ENCODE measurements at regions not wholly inside any gene's neighbourhood (a gene's known extent, or its start where the extent isn't known, plus 50 kb on each side); places are given as distances from the start of the nearest gene placed in this dataset.

- H3K4me1 Mint-ChIP-seq (ENCODE audit: low read depth): no peaks in the 10 kb centered on the region
- ChIA-PET CTCF (no interaction called here), POLR2A (no interaction called here)
- intact Hi-C loops (cut with DNase I, micrococcal nuclease): no loop called here
- H3K27ac Mint-ChIP-seq: no peak overlapping the region
- H3K27ac ChIP-seq (ENCODE audit: low read depth in 1 of 2, low read length in 2 of 2): no peak overlapping the region
- H3K36me3 ChIP-seq (ENCODE audit: insufficient read depth, low read length): no peaks in the 10 kb centered on the region
- no peaks in the 10 kb centered on the region for H3K27me3 ChIP-seq (ENCODE audit: control insufficient read depth in 1 of 2, insufficient read depth in 2 of 2, low read length in 2 of 2)
- TF ChIP-seq, protein P1, sequence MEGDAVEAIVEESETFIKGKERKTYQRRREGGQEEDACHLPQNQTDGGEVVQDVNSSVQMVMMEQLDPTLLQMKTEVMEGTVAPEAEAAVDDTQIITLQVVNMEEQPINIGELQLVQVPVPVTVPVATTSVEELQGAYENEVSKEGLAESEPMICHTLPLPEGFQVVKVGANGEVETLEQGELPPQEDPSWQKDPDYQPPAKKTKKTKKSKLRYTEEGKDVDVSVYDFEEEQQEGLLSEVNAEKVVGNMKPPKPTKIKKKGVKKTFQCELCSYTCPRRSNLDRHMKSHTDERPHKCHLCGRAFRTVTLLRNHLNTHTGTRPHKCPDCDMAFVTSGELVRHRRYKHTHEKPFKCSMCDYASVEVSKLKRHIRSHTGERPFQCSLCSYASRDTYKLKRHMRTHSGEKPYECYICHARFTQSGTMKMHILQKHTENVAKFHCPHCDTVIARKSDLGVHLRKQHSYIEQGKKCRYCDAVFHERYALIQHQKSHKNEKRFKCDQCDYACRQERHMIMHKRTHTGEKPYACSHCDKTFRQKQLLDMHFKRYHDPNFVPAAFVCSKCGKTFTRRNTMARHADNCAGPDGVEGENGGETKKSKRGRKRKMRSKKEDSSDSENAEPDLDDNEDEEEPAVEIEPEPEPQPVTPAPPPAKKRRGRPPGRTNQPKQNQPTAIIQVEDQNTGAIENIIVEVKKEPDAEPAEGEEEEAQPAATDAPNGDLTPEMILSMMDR (IDR thresholded peaks at IDR 0.05): no peak
- H3K27me3 Mint-ChIP-seq: peaks cover under 1% of the 10 kb centered on the region
- H3K4me3 ChIP-seq (ENCODE audit: low read length): no peak overlapping the region
- H3K36me3 Mint-ChIP-seq (ENCODE audit: low read depth): no peaks in the 10 kb centered on the region
- ATAC-seq (ENCODE audit: poor library complexity) (no peak), DNase-seq (no peak)
- H3K9me3 Mint-ChIP-seq: no peaks in the 10 kb centered on the region
- H3K4me3 Mint-ChIP-seq: no peak overlapping the region
- H3K4me1 ChIP-seq (ENCODE audit: insufficient read depth, low read length): no peaks in the 10 kb centered on the region
- H3K9me3 ChIP-seq (ENCODE audit: control insufficient read depth in 1 of 2, insufficient read depth in 1 of 2, low read length in 2 of 2): peaks cover 0 to 14% of the 10 kb centered on the region in 2 experiments
Observed at GRCh38 chr5:17088051-17088450, 129.4 kb upstream of the BASP1 start.

DNA sequence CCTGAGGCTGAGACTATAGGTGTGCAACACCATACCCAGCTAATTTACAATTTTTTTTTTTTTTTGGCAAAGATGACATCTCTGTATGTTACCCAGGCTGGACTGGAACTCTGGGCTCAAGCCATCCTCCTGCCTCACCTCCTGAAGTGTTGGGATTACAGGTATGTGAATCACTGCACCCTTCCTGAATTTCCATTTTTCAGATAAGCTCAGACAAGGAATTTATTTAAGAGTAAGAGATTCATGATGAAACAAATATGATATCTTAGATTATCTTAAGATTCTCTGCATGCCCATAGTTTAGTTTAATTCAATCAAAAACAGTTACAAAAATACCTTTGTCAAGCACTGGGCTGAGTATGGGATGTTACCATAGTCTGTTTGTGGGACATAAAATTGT lies 128.4 kb upstream of the BASP1 start:
- H3K4me3 Mint-ChIP-seq: no peak overlapping the region
- DNase-seq (no peak), ATAC-seq (ENCODE audit: poor library complexity) (no peak)
- POLR2A ChIA-PET: no interaction called here
- intact Hi-C loops (cut with DNase I, micrococcal nuclease): no loop called here
- Histone ChIP-seq H3K36me3 (ENCODE audit: insufficient read depth, low read length) (no peaks in the 10 kb centered on the region), H3K4me1 (ENCODE audit: insufficient read depth, low read length) (no peaks in the 10 kb centered on the region), H3K4me3 (ENCODE audit: low read length) (no peak overlapping the region), H3K27me3 (ENCODE audit: control insufficient read depth in 1 of 2, insufficient read depth in 2 of 2, low read length in 2 of 2) (no peaks in the 10 kb centered on the region), H3K27ac (ENCODE audit: low read depth in 1 of 2, low read length in 2 of 2) (no peak overlapping the region), H3K9me3 (ENCODE audit: control insufficient read depth in 1 of 2, insufficient read depth in 1 of 2, low read length in 2 of 2) (peaks cover 0 to 8% of the 10 kb centered on the region in 2 experiments)
- no peaks in the 10 kb centered on the region for H3K4me1 Mint-ChIP-seq (ENCODE audit: low read depth)
- no peak overlapping the region for H3K27ac Mint-ChIP-seq
- no peaks in the 10 kb centered on the region for H3K27me3 Mint-ChIP-seq
- no peaks in the 10 kb centered on the region for H3K36me3 Mint-ChIP-seq (ENCODE audit: low read depth)
- TF ChIP-seq, protein P1 (IDR thresholded peaks at IDR 0.05): no peak
- H3K9me3 Mint-ChIP-seq: no peaks in the 10 kb centered on the region
- CTCF ChIA-PET: interaction anchor here (0.7 kb wide), 1 partner anchor 74 kb away, joined by 3 read pairs; no protein-coding TSS in a partner anchor

GRCh38 chr5:17089690-17090089 lies 127.7 kb upstream of the BASP1 start:
- ChIA-PET POLR2A (no interaction called here), CTCF (interaction anchor here (0.7 kb wide), 1 partner anchor 73 kb away, joined by 3 read pairs; no protein-coding TSS in a partner anchor)
- Histone ChIP-seq H3K27ac (ENCODE audit: low read depth in 1 of 2, low read length in 2 of 2) (no peak overlapping the region), H3K36me3 (ENCODE audit: insufficient read depth, low read length) (no peaks in the 10 kb centered on the region), H3K9me3 (ENCODE audit: control insufficient read depth in 1 of 2, insufficient read depth in 1 of 2, low read length in 2 of 2) (peaks cover 0 to 4% of the 10 kb centered on the region in 2 experiments), H3K4me1 (ENCODE audit: insufficient read depth, low read length) (no peaks in the 10 kb centered on the region), H3K27me3 (ENCODE audit: control insufficient read depth in 1 of 2, insufficient read depth in 2 of 2, low read length in 2 of 2) (no peaks in the 10 kb centered on the region), H3K4me3 (ENCODE audit: low read length) (no peak overlapping the region)
- intact Hi-C loops (cut with DNase I, micrococcal nuclease): no loop called here
- TF ChIP-seq, protein P1 (IDR thresholded peaks at IDR 0.05): no peak
- Mint-ChIP-seq H3K4me3 (no peak overlapping the region), H3K27ac (no peak overlapping the region), H3K36me3 (ENCODE audit: low read depth) (no peaks in the 10 kb centered on the region), H3K4me1 (ENCODE audit: low read depth) (no peaks in the 10 kb centered on the region), H3K27me3 (no peaks in the 10 kb centered on the region), H3K9me3 (no peaks in the 10 kb centered on the region)
- ATAC-seq (ENCODE audit: poor library complexity): no peak
- DNase-seq: no peak
